H1 (cell line): ENCODE measurements at regions not wholly inside any gene's neighbourhood (a gene's known extent, or its start where the extent isn't known, plus 50 kb on each side); places are given as distances from the start of the nearest gene placed in this dataset.

Experiments used
- CTCF ChIA-PET: fragments of 300-600 bp; sonication (Branson Sonifier 250); formaldehyde crosslinking; loops from one replicate; lab custom pipeline; 2021; ENCODE audit not compliant: partially characterized antibody; lab: Charles Lee
- POLR2A ChIA-PET: fragments of 300-600 bp; sonication (Branson Sonifier 250); formaldehyde crosslinking; loops from one replicate; lab custom pipeline; 2021; ENCODE audit warnings: inconsistent platforms; ENCODE audit not compliant: partially characterized antibody; lab: Charles Lee
- DNase-seq, 2 experiments: peaks; one replicate each; pipeline versions ENCODE4 v3.0.0 to v3.0.0-alpha.2; 2010 to 2022; ENCODE audit warnings: low spot score in 2 of 2, low read depth in 1 of 2, mixed read lengths in 1 of 2
- FAIRE-seq: peaks from 2 replicates; lab custom pipeline; 2011; peaks lifted over from hg19 to GRCh38; lab: Jason Lieb, UNC
- H2AFZ ChIP-seq: 2 replicates; pipeline ENCODE4 v1.8.1; 2012; ENCODE audit warnings: low read length, inconsistent platforms
- H2AK5ac ChIP-seq: 2 replicates; pipeline ENCODE4 v1.6.1; 2013; ENCODE audit warnings: low read depth, low read length
- H2BK120ac ChIP-seq: replicated peaks from 2 replicates; pipeline ENCODE3; 2013; ENCODE audit warnings: low read depth, low read length, inconsistent platforms
- H2BK12ac ChIP-seq: 2 replicates; pipeline ENCODE4 v1.6.1; 2013; ENCODE audit warnings: low read depth, low read length
- H2BK15ac ChIP-seq: 2 replicates; pipeline ENCODE4 v1.6.1; 2013; ENCODE audit warnings: low read length
- H2BK20ac ChIP-seq: 2 replicates; pipeline ENCODE4 v1.6.1; 2013; ENCODE audit warnings: low read length
- H2BK5ac ChIP-seq: 2 replicates; pipeline ENCODE4 v1.6.1; 2013; ENCODE audit warnings: low read depth, low read length
- H3K14ac ChIP-seq: 2 replicates; pipeline ENCODE4 v1.6.1; 2013; ENCODE audit warnings: inconsistent platforms; ENCODE audit not compliant: insufficient read length
- H3K18ac ChIP-seq: 2 replicates; pipeline ENCODE4 v1.6.1; 2013; ENCODE audit warnings: low read length; ENCODE audit errors: extremely low read depth
- H3K23ac ChIP-seq: 2 replicates; pipeline ENCODE4 v1.6.1; 2013; ENCODE audit warnings: inconsistent platforms; ENCODE audit not compliant: insufficient read length
- H3K23me2 ChIP-seq: 2 replicates; pipeline ENCODE4 v1.6.1; 2013; ENCODE audit warnings: low read depth, low read length
- H3K27ac ChIP-seq: 2 replicates; pipeline ENCODE4 v1.6.1; 2011; ENCODE audit warnings: low read depth, low read length, inconsistent platforms
- H3K27me3 ChIP-seq, 4 experiments: replicated peaks in 1 of 4; 1 replicate in 1 of 4; 2 replicates in 3 of 4; pipeline versions ENCODE4 v1.6.1 to v1.8.1; 2011 to 2013; ENCODE audit warnings: low read length in 3 of 4, mild to moderate bottlenecking in 3 of 4, inconsistent platforms in 2 of 4, mixed read lengths in 2 of 4, moderate library complexity in 1 of 4; ENCODE audit not compliant: control insufficient read depth in 3 of 4, insufficient read depth in 3 of 4; ENCODE audit errors: extremely low read depth in 1 of 4
- H3K36me3 ChIP-seq, 4 experiments: 2 replicates each; pipeline versions ENCODE4 v1.6.1 to v1.8.1; 2011 to 2013; ENCODE audit warnings: mild to moderate bottlenecking in 4 of 4, low read length in 3 of 4, moderate library complexity in 2 of 4, control low read depth in 1 of 4, inconsistent platforms in 1 of 4; ENCODE audit not compliant: insufficient read depth in 4 of 4, control insufficient read depth in 2 of 4
- H3K4ac ChIP-seq: replicated peaks from 2 replicates; pipeline ENCODE3; 2013; ENCODE audit warnings: low read length, low read depth, mixed read lengths, inconsistent platforms; ENCODE audit not compliant: insufficient read length
- H3K4me1 ChIP-seq, 4 experiments: replicated peaks in 1 of 4; 1 replicate in 1 of 4; 2 replicates in 3 of 4; pipeline versions ENCODE4 v1.6.1 to v1.8.1; 2011 to 2013; ENCODE audit warnings: low read length in 3 of 4, inconsistent platforms in 2 of 4, mixed read lengths in 1 of 4; ENCODE audit not compliant: insufficient read depth in 4 of 4, control insufficient read depth in 3 of 4
- H3K4me2 ChIP-seq, 2 experiments: 2 replicates each; pipeline versions ENCODE4 v1.6.1 to v1.8.1; 2011 to 2013; ENCODE audit warnings: low read depth in 2 of 2, low read length in 2 of 2, control low read depth in 1 of 2, inconsistent platforms in 1 of 2, mild to moderate bottlenecking in 1 of 2; ENCODE audit not compliant: insufficient read depth in 1 of 2
- H3K4me3 ChIP-seq, 4 experiments: fragments of 200-600, 300-600 bp in 1 of 4; sonication (generic), shearing (Covaris generic), sonication (Bioruptor Twin) in 1 of 4; 2 replicates each; pipeline versions ENCODE4 v1.5.1 to v1.8.1; 2011 to 2016; ENCODE audit warnings: low read length in 4 of 4, low read depth in 3 of 4, control low read depth in 2 of 4, inconsistent platforms in 2 of 4, mild to moderate bottlenecking in 2 of 4, mixed read lengths in 1 of 4, moderate library complexity in 1 of 4; ENCODE audit not compliant: insufficient read depth in 2 of 4; ENCODE audit errors: extremely low read depth in 1 of 4
- H3K56ac ChIP-seq: replicated peaks from 2 replicates; pipeline ENCODE3; 2013; ENCODE audit warnings: low read depth, mild to moderate bottlenecking, mixed read lengths, low read length, inconsistent platforms; ENCODE audit not compliant: insufficient read length
- H3K79me1 ChIP-seq: 2 replicates; pipeline ENCODE4 v1.6.1; 2013; ENCODE audit warnings: low read depth, low read length, control low read depth
- H3K79me2 ChIP-seq, 2 experiments: 2 replicates each; pipeline versions ENCODE4 v1.6.1 to v1.8.1; 2012 to 2013; ENCODE audit warnings: low read length in 2 of 2, mild to moderate bottlenecking in 2 of 2, inconsistent platforms in 1 of 2; ENCODE audit not compliant: insufficient read depth in 2 of 2, control insufficient read depth in 1 of 2
- H3K9ac ChIP-seq, 4 experiments: replicated peaks in 1 of 4; 1 replicate in 1 of 4; 2 replicates in 3 of 4; pipeline versions ENCODE4 v1.6.1 to v1.8.1; 2011 to 2013; ENCODE audit warnings: low read depth in 3 of 4, low read length in 3 of 4, control low read depth in 2 of 4, mild to moderate bottlenecking in 2 of 4, moderate library complexity in 2 of 4, inconsistent platforms in 1 of 4; ENCODE audit errors: extremely low read depth in 1 of 4
- H3K9me3 ChIP-seq, 2 experiments: 2 replicates each; pipeline versions ENCODE4 v1.6.1 to v1.8.1; 2012 to 2013; ENCODE audit warnings: mild to moderate bottlenecking in 2 of 2, moderate library complexity in 2 of 2, control low read depth in 1 of 2, inconsistent platforms in 1 of 2, low read depth in 1 of 2, low read length in 1 of 2, mixed read lengths in 1 of 2; ENCODE audit not compliant: insufficient read depth in 2 of 2
- H4K20me1 ChIP-seq, 2 experiments: replicated peaks in 1 of 2; 2 replicates each; pipeline versions ENCODE3 to v1.8.1; 2011 to 2013; ENCODE audit warnings: inconsistent platforms in 2 of 2, low read length in 2 of 2, mild to moderate bottlenecking in 1 of 2; ENCODE audit not compliant: insufficient read depth in 2 of 2, control insufficient read depth in 1 of 2
- H4K5ac ChIP-seq: 2 replicates; pipeline ENCODE4 v1.6.1; 2013; ENCODE audit warnings: low read length, low read depth, mixed read lengths, inconsistent platforms; ENCODE audit not compliant: insufficient read length
- H4K8ac ChIP-seq: 2 replicates; pipeline ENCODE4 v1.8.0; 2013; ENCODE audit warnings: mild to moderate bottlenecking, moderate library complexity, low read length, inconsistent platforms; ENCODE audit not compliant: insufficient read depth; ENCODE audit errors: extremely low read depth
- H4K91ac ChIP-seq: replicated peaks from 2 replicates; pipeline ENCODE3; 2013; ENCODE audit warnings: low read length, mixed read lengths, inconsistent platforms; ENCODE audit not compliant: insufficient read length
- ASH2L ChIP-seq: fragments of 200-600, 300-600 bp; sonication (generic); IDR thresholded peaks from one replicate; pipeline ENCODE4 v1.7.1; 2017; ENCODE audit warnings: low read length
- ATF2 ChIP-seq: IDR thresholded peaks from 2 replicates; pipeline ENCODE4 v1.6.1; 2012; ENCODE audit warnings: low read length, inconsistent platforms
- CBX5 ChIP-seq: fragments of 300-800, 300-1000 bp; sonication (generic); IDR thresholded peaks from 2 replicates; pipeline ENCODE4 v1.7.1; 2016; ENCODE audit warnings: antibody characterized with exemption, low read length, low read depth
- CREB1 ChIP-seq: IDR thresholded peaks from 2 replicates; pipeline ENCODE4 v1.6.1; 2012; ENCODE audit warnings: inconsistent platforms
- GTF2F1 ChIP-seq: IDR thresholded peaks from 2 replicates; pipeline ENCODE4 v1.6.1; 2012; ENCODE audit warnings: low read depth, low read length, improper control_type of control experiment, borderline replicate concordance
- MAFK ChIP-seq: IDR thresholded peaks from 2 replicates; pipeline ENCODE4 v1.6.1; 2012; ENCODE audit warnings: low read depth, mild to moderate bottlenecking, improper control_type of control experiment, low read length
- RAD21 ChIP-seq, 2 experiments: IDR thresholded peaks in 1 of 2; conservative IDR thresholded peaks in 1 of 2; 2 replicates each; pipeline ENCODE4 v1.6.1; 2011; ENCODE audit warnings: low read depth in 2 of 2, low read length in 2 of 2, improper control_type of control experiment in 1 of 2, inconsistent platforms in 1 of 2, mild to moderate bottlenecking in 1 of 2, moderate library complexity in 1 of 2
- RXRA ChIP-seq: IDR thresholded peaks from 2 replicates; pipeline ENCODE4 v1.6.1; 2011; ENCODE audit warnings: low read depth, mild to moderate bottlenecking, low read length, moderate library complexity; ENCODE audit not compliant: insufficient read depth
- SIRT6 ChIP-seq: IDR thresholded peaks from one replicate; pipeline ENCODE4 v1.7.1; 2012; ENCODE audit warnings: low read length, inconsistent platforms
- SP2 ChIP-seq: IDR thresholded peaks from 2 replicates; pipeline ENCODE4 v1.6.1; 2012; ENCODE audit warnings: mild to moderate bottlenecking, low read length, inconsistent platforms
- TAF7 ChIP-seq: optimal IDR thresholded peaks from 2 replicates; pipeline ENCODE3; 2011; ENCODE audit warnings: low read depth, mild to moderate bottlenecking, inconsistent platforms, low read length, moderate library complexity, borderline replicate concordance
- TBP ChIP-seq: IDR thresholded peaks from 2 replicates; pipeline ENCODE4 v1.6.1; 2011; ENCODE audit warnings: low read depth, low read length, improper control_type of control experiment
- TCF12 ChIP-seq: IDR thresholded peaks from 2 replicates; pipeline ENCODE4 v1.6.1; 2011; ENCODE audit warnings: low read depth, mild to moderate bottlenecking, low read length
- TEAD4 ChIP-seq: IDR thresholded peaks from 2 replicates; pipeline ENCODE4 v1.6.1; 2012; ENCODE audit warnings: low read depth, low read length, inconsistent platforms, mixed read lengths
- WGBS, 2 experiments: shearing (Covaris generic) in 1 of 2; methylation state at CpG; one replicate each; pipeline versions ENCODE4 v1.1.6 to v1.1.7; 2013 to 2015; ENCODE audit warnings: low lambda C conversion rate in 2 of 2, mixed read lengths in 2 of 2, inconsistent platforms in 1 of 2, low coverage in 1 of 2, missing lambda C conversion rate in 1 of 2; ENCODE audit not compliant: insufficient replicate concordance in 2 of 2, insufficient coverage in 1 of 2, insufficient read length in 1 of 2; ENCODE audit errors: extremely low coverage in 1 of 2, missing lambda C conversion rate in 1 of 2; 5-methylcytosine and 5-hydroxymethylcytosine counted together

GRCh38 chr20:51148941-51149340 lies 126.0 kb upstream of the KCNG1 start:
- Histone ChIP-seq H3K23me2 (no peaks in the 10 kb centered on the region), H3K4me2 (no peak overlapping the region), H2BK5ac (no peak overlapping the region), H3K23ac (no peak overlapping the region), H2AFZ (no peak overlapping the region), H2AK5ac (no peak overlapping the region), H3K27me3 (no peaks in the 10 kb centered on the region), H4K91ac (no peak overlapping the region), H2BK12ac (no peak overlapping the region), H3K79me2 (no peaks in the 10 kb centered on the region), H4K8ac (no peak overlapping the region), H4K20me1 (no peaks in the 10 kb centered on the region), H4K5ac (no peak overlapping the region), H3K18ac (no peak overlapping the region), H3K56ac (no peak overlapping the region), H3K9me3 (no peaks in the 10 kb centered on the region; a peak in 1 of 4 replicates), H3K9ac (no peak overlapping the region), H3K4me3 (no peak overlapping the region), H3K4me1 (no peaks in the 10 kb centered on the region), H3K79me1 (no peaks in the 10 kb centered on the region), H3K27ac (no peak overlapping the region), H2BK15ac (no peak overlapping the region), H3K14ac (no peak overlapping the region), H3K36me3 (no peaks in the 10 kb centered on the region), H3K4ac (no peak overlapping the region), H2BK20ac (no peak overlapping the region), H2BK120ac (no peak overlapping the region)
- WGBS, 2 experiments, result 98% methylated on average over 2 of the region's 2 CpGs; no CpG with 5 or more reads in 1 of the 2 experiments
- CTCF ChIA-PET, result interaction anchor here (1.1 to 1.5 kb wide), 2 partner anchors 26 to 159 kb away, joined by 3 to 4 read pairs; no protein-coding TSS in a partner anchor
- FAIRE-seq (no peak), DNase-seq (no peak)
- POLR2A ChIA-PET, result interaction anchor here (0.9 kb wide), 1 partner anchor 17 kb away, joined by 3 read pairs; no protein-coding TSS in a partner anchor
- TF ChIP-seq MAFK (no peak), TCF12 (no peak), TBP (no peak), TAF7 (no peak), CREB1 (no peak), RXRA (no peak), GTF2F1 (no peak), ATF2 (no peak), SP2 (no peak), RAD21 (IDR thresholded peaks at IDR 0.05 in 1 of 2, conservative IDR thresholded peaks at IDR 0.05 in 1 of 2; ENCODE audit: low read depth in 2 of 2, low read length in 2 of 2) (no peak), CBX5 (no peak), ASH2L (no peak), SIRT6 (no peak), TEAD4 (no peak)
